ENCODE measurements at regions not wholly inside any gene's neighbourhood (a gene's known extent, or its start where the extent isn't known, plus 50 kb on each side); places are given as distances from the start of the nearest gene placed in this dataset.

GRCh38 chr5:2898661-2899060 is 147.2 kb upstream of the IRX2 start:
- no peaks in the 10 kb centered on the region for H3K27me3 ChIP-seq (ENCODE audit: control insufficient read depth in 3 of 3, insufficient read depth in 3 of 3, low read length in 3 of 3)
- H3K4me1 ChIP-seq (ENCODE audit: control insufficient read depth in 3 of 3, insufficient read depth in 3 of 3, low read length in 3 of 3): no peaks in the 10 kb centered on the region
- no peaks in the 10 kb centered on the region for H3K36me3 ChIP-seq (ENCODE audit: control insufficient read depth in 3 of 3, insufficient read depth in 3 of 3, low read length in 3 of 3)
- no peak overlapping the region for H3K27ac ChIP-seq (ENCODE audit: low read depth, low read length)
- H3K9ac ChIP-seq (ENCODE audit: low read depth in 1 of 3, low read length in 3 of 3): no peak overlapping the region
- H3K9me3 ChIP-seq (ENCODE audit: control insufficient read depth in 3 of 3, low read length in 3 of 3): peaks cover 0 to 3% (median 0%) of the 10 kb centered on the region in 3 donors
- H3K4me3 ChIP-seq (ENCODE audit: low read length in 3 of 3): no peak overlapping the region

GRCh38 chr5:2897276-2897961 is 145.9 kb upstream of the IRX2 start:
- Histone ChIP-seq H3K4me3 (ENCODE audit: low read length in 3 of 3) (no peak overlapping the region), H3K27me3 (ENCODE audit: control insufficient read depth in 3 of 3, insufficient read depth in 3 of 3, low read length in 3 of 3) (no peaks in the 10 kb centered on the region), H3K27ac (ENCODE audit: low read depth, low read length) (no peak overlapping the region), H3K9ac (ENCODE audit: low read depth in 1 of 3, low read length in 3 of 3) (no peak overlapping the region), H3K36me3 (ENCODE audit: control insufficient read depth in 3 of 3, insufficient read depth in 3 of 3, low read length in 3 of 3) (no peaks in the 10 kb centered on the region), H3K9me3 (ENCODE audit: control insufficient read depth in 3 of 3, low read length in 3 of 3) (peaks cover 0 to 3% (median 0%) of the 10 kb centered on the region in 3 donors), H3K4me1 (ENCODE audit: control insufficient read depth in 3 of 3, insufficient read depth in 3 of 3, low read length in 3 of 3) (no peaks in the 10 kb centered on the region)

- Histone ChIP-seq H3K9ac (ENCODE audit: low read depth in 1 of 3, low read length in 3 of 3) (no peak overlapping the region), H3K4me1 (ENCODE audit: control insufficient read depth in 3 of 3, insufficient read depth in 3 of 3, low read length in 3 of 3) (no peaks in the 10 kb centered on the region), H3K27me3 (ENCODE audit: control insufficient read depth in 3 of 3, insufficient read depth in 3 of 3, low read length in 3 of 3) (no peaks in the 10 kb centered on the region), H3K36me3 (ENCODE audit: control insufficient read depth in 3 of 3, insufficient read depth in 3 of 3, low read length in 3 of 3) (no peaks in the 10 kb centered on the region), H3K4me3 (ENCODE audit: low read length in 3 of 3) (no peak overlapping the region), H3K9me3 (ENCODE audit: control insufficient read depth in 3 of 3, low read length in 3 of 3) (peaks cover 0 to 3% (median 0%) of the 10 kb centered on the region in 3 donors), H3K27ac (ENCODE audit: low read depth, low read length) (no peak overlapping the region)
Observed at GRCh38 chr5:2896371-2897275, 145.1 kb upstream of the IRX2 start.

- no peaks in the 10 kb centered on the region for H3K36me3 ChIP-seq (ENCODE audit: control insufficient read depth in 3 of 3, insufficient read depth in 3 of 3, low read length in 3 of 3)
Observed at GRCh38 chr5:2895876-2896275, 144.4 kb upstream of the IRX2 start.

GRCh38 chr5:2895196-2895595 is 143.7 kb upstream of the IRX2 start:
- H3K9ac ChIP-seq (ENCODE audit: low read depth in 1 of 3, low read length in 3 of 3): no peak overlapping the region
- H3K9me3 ChIP-seq (ENCODE audit: control insufficient read depth in 3 of 3, low read length in 3 of 3): peaks cover 0 to 3% (median 0%) of the 10 kb centered on the region in 3 donors
- H3K4me3 ChIP-seq (ENCODE audit: low read length in 3 of 3): no peak overlapping the region
- H3K4me1 ChIP-seq (ENCODE audit: control insufficient read depth in 3 of 3, insufficient read depth in 3 of 3, low read length in 3 of 3): no peaks in the 10 kb centered on the region
- no peak overlapping the region for H3K27ac ChIP-seq (ENCODE audit: low read depth, low read length)
- H3K36me3 ChIP-seq (ENCODE audit: control insufficient read depth in 3 of 3, insufficient read depth in 3 of 3, low read length in 3 of 3): no peaks in the 10 kb centered on the region
- no peaks in the 10 kb centered on the region for H3K27me3 ChIP-seq (ENCODE audit: control insufficient read depth in 3 of 3, insufficient read depth in 3 of 3, low read length in 3 of 3)

More at GRCh38 chr5:2895876-2896275, 144.4 kb upstream of the IRX2 start:
- Histone ChIP-seq H3K9ac (ENCODE audit: low read depth in 1 of 3, low read length in 3 of 3) (no peak overlapping the region), H3K27me3 (ENCODE audit: control insufficient read depth in 3 of 3, insufficient read depth in 3 of 3, low read length in 3 of 3) (no peaks in the 10 kb centered on the region), H3K4me3 (ENCODE audit: low read length in 3 of 3) (no peak overlapping the region), H3K9me3 (ENCODE audit: control insufficient read depth in 3 of 3, low read length in 3 of 3) (peaks cover 0 to 3% (median 0%) of the 10 kb centered on the region in 3 donors), H3K27ac (ENCODE audit: low read depth, low read length) (no peak overlapping the region), H3K4me1 (ENCODE audit: control insufficient read depth in 3 of 3, insufficient read depth in 3 of 3, low read length in 3 of 3) (no peaks in the 10 kb centered on the region)

GRCh38 chr5:2894736-2895135 is 143.3 kb upstream of the IRX2 start:
- no peak overlapping the region for H3K4me3 ChIP-seq (ENCODE audit: low read length in 3 of 3)
- H3K4me1 ChIP-seq (ENCODE audit: control insufficient read depth in 3 of 3, insufficient read depth in 3 of 3, low read length in 3 of 3): no peaks in the 10 kb centered on the region
- no peak overlapping the region for H3K27ac ChIP-seq (ENCODE audit: low read depth, low read length)
- H3K9ac ChIP-seq (ENCODE audit: low read depth in 1 of 3, low read length in 3 of 3): no peak overlapping the region
- H3K9me3 ChIP-seq (ENCODE audit: control insufficient read depth in 3 of 3, low read length in 3 of 3): peaks cover 0 to 3% (median 0%) of the 10 kb centered on the region in 3 donors
- H3K27me3 ChIP-seq (ENCODE audit: control insufficient read depth in 3 of 3, insufficient read depth in 3 of 3, low read length in 3 of 3): no peaks in the 10 kb centered on the region
- H3K36me3 ChIP-seq (ENCODE audit: control insufficient read depth in 3 of 3, insufficient read depth in 3 of 3, low read length in 3 of 3): no peaks in the 10 kb centered on the region

- Histone ChIP-seq H3K27me3 (ENCODE audit: control insufficient read depth in 3 of 3, insufficient read depth in 3 of 3, low read length in 3 of 3) (no peaks in the 10 kb centered on the region), H3K36me3 (ENCODE audit: control insufficient read depth in 3 of 3, insufficient read depth in 3 of 3, low read length in 3 of 3) (no peaks in the 10 kb centered on the region), H3K27ac (ENCODE audit: low read depth, low read length) (no peak overlapping the region), H3K9ac (ENCODE audit: low read depth in 1 of 3, low read length in 3 of 3) (no peak overlapping the region), H3K4me1 (ENCODE audit: control insufficient read depth in 3 of 3, insufficient read depth in 3 of 3, low read length in 3 of 3) (no peaks in the 10 kb centered on the region), H3K9me3 (ENCODE audit: control insufficient read depth in 3 of 3, low read length in 3 of 3) (peaks cover 0 to under 1% (median 0%) of the 10 kb centered on the region in 3 donors), H3K4me3 (ENCODE audit: low read length in 3 of 3) (no peak overlapping the region)
Observed at GRCh38 chr5:2894316-2894715, 142.8 kb upstream of the IRX2 start.

GRCh38 chr5:2892466-2893000 is 141.1 kb upstream of the IRX2 start:
- no peaks in the 10 kb centered on the region for H3K4me1 ChIP-seq (ENCODE audit: control insufficient read depth in 3 of 3, insufficient read depth in 3 of 3, low read length in 3 of 3)
- H3K9me3 ChIP-seq (ENCODE audit: control insufficient read depth in 3 of 3, low read length in 3 of 3): peaks cover 0 to 2% (median 0%) of the 10 kb centered on the region in 3 donors
- no peak overlapping the region for H3K4me3 ChIP-seq (ENCODE audit: low read length in 3 of 3)
- H3K9ac ChIP-seq (ENCODE audit: low read depth in 1 of 3, low read length in 3 of 3): no peak overlapping the region
- no peaks in the 10 kb centered on the region for H3K27me3 ChIP-seq (ENCODE audit: control insufficient read depth in 3 of 3, insufficient read depth in 3 of 3, low read length in 3 of 3)
- H3K27ac ChIP-seq (ENCODE audit: low read depth, low read length): no peak overlapping the region
- H3K36me3 ChIP-seq (ENCODE audit: control insufficient read depth in 3 of 3, insufficient read depth in 3 of 3, low read length in 3 of 3): no peaks in the 10 kb centered on the region

- no peaks in the 10 kb centered on the region for H3K27me3 ChIP-seq (ENCODE audit: control insufficient read depth in 3 of 3, insufficient read depth in 3 of 3, low read length in 3 of 3)
Observed at GRCh38 chr5:2891781-2892180, 140.3 kb upstream of the IRX2 start.

GRCh38 chr5:2890011-2890410 is 138.5 kb upstream of the IRX2 start:
- Histone ChIP-seq H3K9me3 (ENCODE audit: control insufficient read depth in 3 of 3, low read length in 3 of 3) (peaks cover 0 to 2% (median 0%) of the 10 kb centered on the region in 3 donors), H3K4me1 (ENCODE audit: control insufficient read depth in 3 of 3, insufficient read depth in 3 of 3, low read length in 3 of 3) (no peaks in the 10 kb centered on the region), H3K27ac (ENCODE audit: low read depth, low read length) (no peak overlapping the region), H3K4me3 (ENCODE audit: low read length in 3 of 3) (no peak overlapping the region), H3K9ac (ENCODE audit: low read depth in 1 of 3, low read length in 3 of 3) (no peak overlapping the region), H3K36me3 (ENCODE audit: control insufficient read depth in 3 of 3, insufficient read depth in 3 of 3, low read length in 3 of 3) (no peaks in the 10 kb centered on the region), H3K27me3 (ENCODE audit: control insufficient read depth in 3 of 3, insufficient read depth in 3 of 3, low read length in 3 of 3) (no peaks in the 10 kb centered on the region)

More at GRCh38 chr5:2891781-2892180, 140.3 kb upstream of the IRX2 start:
- Histone ChIP-seq H3K4me3 (ENCODE audit: low read length in 3 of 3) (no peak overlapping the region), H3K36me3 (ENCODE audit: control insufficient read depth in 3 of 3, insufficient read depth in 3 of 3, low read length in 3 of 3) (no peaks in the 10 kb centered on the region), H3K27ac (ENCODE audit: low read depth, low read length) (no peak overlapping the region), H3K4me1 (ENCODE audit: control insufficient read depth in 3 of 3, insufficient read depth in 3 of 3, low read length in 3 of 3) (no peaks in the 10 kb centered on the region), H3K9me3 (ENCODE audit: control insufficient read depth in 3 of 3, low read length in 3 of 3) (peaks cover 0 to 2% (median 0%) of the 10 kb centered on the region in 3 donors), H3K9ac (ENCODE audit: low read depth in 1 of 3, low read length in 3 of 3) (no peak overlapping the region)

Measured in skeletal muscle tissue (tissue), 3 donors.